ENCODE measurements at regions not wholly inside any gene's neighbourhood (a gene's known extent, or its start where the extent isn't known, plus 50 kb on each side); places are given as distances from the start of the nearest gene placed in this dataset.
"Not testable (repeated sequence)": the region's sequence is repeated elsewhere in the genome, so short reads cannot be mapped to it uniquely, and the experiment has no call there.

GRCh38 chr6:147674099-147674498 is 165.6 kb downstream of the SAMD5 start:
- DNase-seq, result no peak

- no peak for DNase-seq
Measured at GRCh38 chr6:147674794-147675193, 166.3 kb downstream of the SAMD5 start.

GRCh38 chr6:147675281-147675680 is 166.8 kb downstream of the SAMD5 start:
- DNase-seq, result no peak

GRCh38 chr6:147676495-147677199 is 168.2 kb downstream of the SAMD5 start:
- DNase-seq, result no peak

- DNase-seq, result no peak
Measured at GRCh38 chr6:147677647-147678046, 169.2 kb downstream of the SAMD5 start.

GRCh38 chr6:147678253-147678652 is 169.8 kb downstream of the SAMD5 start:
- DNase-seq, result no peak

GRCh38 chr6:147684906-147685305 is 176.4 kb downstream of the SAMD5 start:
- DNase-seq, result no peak

- DNase-seq, result no peak
Measured at GRCh38 chr6:147689398-147689797, 180.9 kb downstream of the SAMD5 start.

- DNase-seq, result no peak
Measured at GRCh38 chr6:147691446-147691845, 183.0 kb downstream of the SAMD5 start.

- no peak for DNase-seq
Measured at GRCh38 chr6:147693181-147693580, 184.7 kb downstream of the SAMD5 start.

- DNase-seq, result not testable (repeated sequence)
Measured at GRCh38 chr6:147694556-147694955, 186.1 kb downstream of the SAMD5 start.

- no peak for DNase-seq
Measured at GRCh38 chr6:147695819-147696218, 187.3 kb downstream of the SAMD5 start.

- no peak for DNase-seq
Measured at GRCh38 chr6:147699140-147699539, 190.7 kb downstream of the SAMD5 start.

GRCh38 chr6:147699637-147700036 is 191.1 kb downstream of the SAMD5 start:
- no peak for DNase-seq

GRCh38 chr6:147700436-147701209 is 192.1 kb downstream of the SAMD5 start:
- no peak for DNase-seq

- DNase-seq, result no peak
Measured at GRCh38 chr6:147704691-147705090, 196.2 kb downstream of the SAMD5 start.

- DNase-seq, result no peak
Measured at GRCh38 chr6:147707524-147707923, 199.0 kb downstream of the SAMD5 start.

GRCh38 chr6:147708170-147708569 is 199.7 kb downstream of the SAMD5 start:
- DNase-seq, result no peak

- DNase-seq, result no peak
Measured at GRCh38 chr6:147709396-147710272, 201.1 kb downstream of the SAMD5 start.

- DNase-seq, result no peak
Measured at GRCh38 chr6:147710890-147711289, 202.4 kb downstream of the SAMD5 start.

- no peak for DNase-seq
Measured at GRCh38 chr6:147711476-147711875, 203.0 kb downstream of the SAMD5 start.

- no peak for DNase-seq
Measured at GRCh38 chr6:147712841-147713240, 204.4 kb downstream of the SAMD5 start.

GRCh38 chr6:147715035-147715434 is 206.5 kb downstream of the SAMD5 start:
- no peak for DNase-seq

All from occipital lobe (tissue), 1 donor.